DOHH2 (cell line): ENCODE measurements at regions not wholly inside any gene's neighbourhood (a gene's known extent, or its start where the extent isn't known, plus 50 kb on each side); places are given as distances from the start of the nearest gene placed in this dataset.

Experiments
- EZH2phosphoT487 ChIP-seq: fragments of 200-600 bp; sonication (generic); IDR thresholded peaks from 2 replicates; pipeline ENCODE4 v1.6.1; 2017; ENCODE audit warnings: borderline replicate concordance, mild to moderate bottlenecking, antibody characterized with exemption, low read length, moderate library complexity, mixed read lengths
- TF ChIP-seq, protein P1 (sequence below): fragments of 200-600 bp; sonication (generic); IDR thresholded peaks from one replicate; pipeline ENCODE4 v1.5.1; 2014; ENCODE audit warnings: antibody characterized with exemption, mild to moderate bottlenecking, low read depth, low read length; ENCODE audit not compliant: poor library complexity, severe bottlenecking

DNA sequence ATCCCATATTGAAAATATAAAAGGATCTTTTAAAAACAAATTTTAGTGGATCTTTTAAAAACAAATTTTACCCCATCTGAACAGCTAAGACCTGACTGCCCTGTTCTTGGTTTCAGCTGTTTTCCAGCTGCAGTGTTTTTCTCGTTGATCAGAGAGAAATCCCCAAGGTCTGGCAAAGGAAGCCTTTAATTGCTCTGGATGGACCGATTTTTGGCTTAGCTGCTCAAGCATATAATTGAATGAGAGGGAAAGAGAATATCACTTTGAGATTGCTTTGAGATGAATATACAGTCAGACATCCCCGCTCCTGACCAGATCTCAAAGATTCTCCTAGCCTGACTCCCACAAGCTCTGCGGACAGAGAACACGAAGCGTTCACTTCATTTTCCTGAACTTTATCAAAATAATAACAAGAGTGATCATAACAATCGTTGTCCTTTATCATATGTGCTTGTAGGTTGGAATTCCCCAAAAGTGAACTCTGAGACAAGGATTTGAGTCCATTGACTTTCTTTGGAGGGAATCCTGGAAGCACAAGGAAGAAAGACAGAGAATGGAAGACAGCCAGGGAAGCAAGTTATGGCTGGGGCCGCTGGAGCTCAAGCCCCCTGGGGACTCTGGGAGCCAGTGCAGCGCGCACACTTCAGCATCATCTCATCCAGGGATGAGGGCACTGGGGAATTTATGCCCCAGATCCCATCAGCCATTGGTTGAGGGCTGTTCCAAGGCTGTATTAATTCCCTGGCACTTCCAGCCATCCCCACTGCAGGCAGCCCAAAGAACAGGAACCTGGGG lies 101.3 kb downstream of the SNX5 start:
- TF ChIP-seq, protein P1, sequence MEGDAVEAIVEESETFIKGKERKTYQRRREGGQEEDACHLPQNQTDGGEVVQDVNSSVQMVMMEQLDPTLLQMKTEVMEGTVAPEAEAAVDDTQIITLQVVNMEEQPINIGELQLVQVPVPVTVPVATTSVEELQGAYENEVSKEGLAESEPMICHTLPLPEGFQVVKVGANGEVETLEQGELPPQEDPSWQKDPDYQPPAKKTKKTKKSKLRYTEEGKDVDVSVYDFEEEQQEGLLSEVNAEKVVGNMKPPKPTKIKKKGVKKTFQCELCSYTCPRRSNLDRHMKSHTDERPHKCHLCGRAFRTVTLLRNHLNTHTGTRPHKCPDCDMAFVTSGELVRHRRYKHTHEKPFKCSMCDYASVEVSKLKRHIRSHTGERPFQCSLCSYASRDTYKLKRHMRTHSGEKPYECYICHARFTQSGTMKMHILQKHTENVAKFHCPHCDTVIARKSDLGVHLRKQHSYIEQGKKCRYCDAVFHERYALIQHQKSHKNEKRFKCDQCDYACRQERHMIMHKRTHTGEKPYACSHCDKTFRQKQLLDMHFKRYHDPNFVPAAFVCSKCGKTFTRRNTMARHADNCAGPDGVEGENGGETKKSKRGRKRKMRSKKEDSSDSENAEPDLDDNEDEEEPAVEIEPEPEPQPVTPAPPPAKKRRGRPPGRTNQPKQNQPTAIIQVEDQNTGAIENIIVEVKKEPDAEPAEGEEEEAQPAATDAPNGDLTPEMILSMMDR: no peak
- no peak for TF ChIP-seq EZH2phosphoT487
